Neural cell (in vitro differentiated cells): ENCODE measurements at regions not wholly inside any gene's neighbourhood (a gene's known extent, or its start where the extent isn't known, plus 50 kb on each side); places are given as distances from the start of the nearest gene placed in this dataset.

Experiments
- H2AFZ ChIP-seq: fragments of 200-600, 300-800 bp; sonication (generic), shearing (Covaris generic); 2 replicates; pipeline ENCODE4 v1.6.0; 2014; ENCODE audit warnings: low read depth, mild to moderate bottlenecking, antibody characterized with exemption, low read length, moderate library complexity
- H3F3A ChIP-seq: fragments of 200-600 bp; shearing (Covaris generic); 2 replicates; pipeline ENCODE4 v1.6.1; 2016; ENCODE audit warnings: mild to moderate bottlenecking, moderate library complexity, mixed read lengths, antibody characterized with exemption, low read length; ENCODE audit not compliant: insufficient read depth, poor library complexity, severe bottlenecking
- H3K27ac ChIP-seq: fragments of 200-600, 300-800 bp; sonication (generic), shearing (Covaris generic); 2 replicates; pipeline ENCODE4 v1.5.1; 2014; ENCODE audit warnings: mild to moderate bottlenecking, low read length, moderate library complexity
- H3K27me3 ChIP-seq: fragments of 300-800, 200-600 bp; sonication (generic), shearing (Covaris generic); 2 replicates; pipeline ENCODE4 v1.6.0; 2014; ENCODE audit warnings: mild to moderate bottlenecking, low read depth, low read length, moderate library complexity; ENCODE audit not compliant: insufficient read depth
- H3K36me3 ChIP-seq: fragments of 300-800, 200-600 bp; sonication (generic), shearing (Covaris generic); 2 replicates; pipeline ENCODE4 v1.5.1; 2014; ENCODE audit warnings: mild to moderate bottlenecking, antibody characterized with exemption, low read length, moderate library complexity; ENCODE audit not compliant: insufficient read depth
- H3K4me2 ChIP-seq: fragments of 300-800, 200-600 bp; sonication (generic), shearing (Covaris generic); 2 replicates; pipeline ENCODE4 v1.6.0; 2014; ENCODE audit warnings: mild to moderate bottlenecking, low read length
- H3K4me3 ChIP-seq: fragments of 300-800, 200-600 bp; sonication (generic), shearing (Covaris generic); 2 replicates; pipeline ENCODE4 v1.5.1; 2014; ENCODE audit warnings: mild to moderate bottlenecking, low read length, moderate library complexity
- H3K79me2 ChIP-seq: fragments of 200-600 bp; shearing (Covaris generic); replicated peaks from 2 replicates; pipeline ENCODE4 v1.6.0; 2014; ENCODE audit warnings: mild to moderate bottlenecking, low read length, moderate library complexity; ENCODE audit not compliant: insufficient read depth
- H3K9ac ChIP-seq: fragments of 300-800, 200-600 bp; sonication (generic), shearing (Covaris generic); 2 replicates; pipeline ENCODE4 v1.6.1; 2016; ENCODE audit warnings: mild to moderate bottlenecking, low read length, mixed read lengths
- H3K9me2 ChIP-seq: fragments of 200-600 bp; shearing (Covaris generic); 2 replicates; pipeline ENCODE4 v1.6.1; 2016; ENCODE audit warnings: mild to moderate bottlenecking, low read length, mixed read lengths; ENCODE audit not compliant: insufficient read depth
- H3K9me3 ChIP-seq: fragments of 200-600, 300-800 bp; sonication (generic), shearing (Covaris generic); 2 replicates; pipeline ENCODE4 v1.6.1; 2016; ENCODE audit warnings: mild to moderate bottlenecking, mixed run types, low read length, moderate library complexity, mixed read lengths
- H4K20me1 ChIP-seq: fragments of 200-600 bp; shearing (Covaris generic); 2 replicates; pipeline ENCODE4 v1.6.1; 2016; ENCODE audit warnings: mild to moderate bottlenecking, mixed run types; ENCODE audit not compliant: insufficient read depth
- CTCF ChIP-seq: fragments of 450-650 bp; IDR thresholded peaks from 2 replicates; pipeline ENCODE4 v1.5.1; 2014; ENCODE audit warnings: antibody characterized with exemption, mild to moderate bottlenecking, moderate library complexity; ENCODE audit not compliant: poor library complexity, severe bottlenecking
- EP300 ChIP-seq: fragments of 450-650 bp; conservative IDR thresholded peaks from 2 replicates; pipeline ENCODE4 v1.6.1; 2014; ENCODE audit warnings: antibody characterized with exemption, mild to moderate bottlenecking, moderate library complexity; ENCODE audit not compliant: poor library complexity, severe bottlenecking
- EZH2 ChIP-seq: fragments of 200-600, 300-800 bp; shearing (Covaris generic), sonication (generic); IDR thresholded peaks from 2 replicates; pipeline ENCODE4 v1.6.1; 2014; ENCODE audit warnings: antibody characterized with exemption, low read length, borderline replicate concordance, mild to moderate bottlenecking; ENCODE audit not compliant: insufficient read depth, poor library complexity, severe bottlenecking
- MXI1 ChIP-seq: fragments of 450-650 bp; conservative IDR thresholded peaks from 2 replicates; pipeline ENCODE4 v1.6.1; 2014; ENCODE audit warnings: antibody characterized with exemption, mild to moderate bottlenecking; ENCODE audit not compliant: poor library complexity, severe bottlenecking
- POLR2AphosphoS5 ChIP-seq: IDR thresholded peaks from 2 replicates; pipeline ENCODE4 v1.6.1; 2012
- RAD21 ChIP-seq: fragments of 450-650 bp; conservative IDR thresholded peaks from 2 replicates; pipeline ENCODE4 v1.6.1; 2014; ENCODE audit warnings: antibody characterized with exemption, mild to moderate bottlenecking, moderate library complexity
- REST ChIP-seq: IDR thresholded peaks from 2 replicates; pipeline ENCODE4 v1.6.1; 2012; ENCODE audit warnings: borderline replicate concordance
- SMC3 ChIP-seq: fragments of 450-650 bp; conservative IDR thresholded peaks from 2 replicates; pipeline ENCODE4 v1.6.1; 2014; ENCODE audit warnings: antibody characterized with exemption, mild to moderate bottlenecking, moderate library complexity; ENCODE audit not compliant: poor library complexity
- TAF1 ChIP-seq: IDR thresholded peaks from 2 replicates; pipeline ENCODE4 v1.6.1; 2012; ENCODE audit warnings: low read depth

- no peak overlapping the region for H3K9ac ChIP-seq
- H3K4me2 ChIP-seq: no peak overlapping the region
- H3K9me3 ChIP-seq: no peaks in the 10 kb centered on the region
- H3F3A ChIP-seq: no peaks in the 10 kb centered on the region
- no peak for TF ChIP-seq REST
- TF ChIP-seq EZH2: no peak
- TF ChIP-seq CTCF: no peak
- no peak for TF ChIP-seq TAF1
- TF ChIP-seq MXI1: no peak
- no peak for TF ChIP-seq RAD21
- TF ChIP-seq POLR2AphosphoS5: no peak
- no peak for TF ChIP-seq EP300
- H3K9me2 ChIP-seq: no peaks in the 10 kb centered on the region
- H4K20me1 ChIP-seq: no peaks in the 10 kb centered on the region
- no peaks in the 10 kb centered on the region for H3K79me2 ChIP-seq
- no peaks in the 10 kb centered on the region for H3K36me3 ChIP-seq
- no peak overlapping the region for H3K4me3 ChIP-seq
- no peak overlapping the region for H2AFZ ChIP-seq
- H3K27me3 ChIP-seq: no peaks in the 10 kb centered on the region
- no peak overlapping the region for H3K27ac ChIP-seq
Measured at GRCh38 chr18:44586782-44587524, 93.7 kb upstream of the SETBP1 start.

- no peaks in the 10 kb centered on the region for H3F3A ChIP-seq
- H3K4me2 ChIP-seq: no peak overlapping the region
- H3K36me3 ChIP-seq: no peaks in the 10 kb centered on the region
- H3K27ac ChIP-seq: no peak overlapping the region
- H3K9me2 ChIP-seq: no peaks in the 10 kb centered on the region
- no peaks in the 10 kb centered on the region for H4K20me1 ChIP-seq
- no peak for TF ChIP-seq EP300
- TF ChIP-seq SMC3: no peak
- TF ChIP-seq CTCF: no peak
- no peak for TF ChIP-seq TAF1
- no peak for TF ChIP-seq REST
- TF ChIP-seq RAD21: no peak
- no peak overlapping the region for H3K4me3 ChIP-seq
- H3K9me3 ChIP-seq: no peaks in the 10 kb centered on the region
- H3K27me3 ChIP-seq: no peaks in the 10 kb centered on the region
- H3K79me2 ChIP-seq: no peaks in the 10 kb centered on the region
- no peak overlapping the region for H2AFZ ChIP-seq
- no peak overlapping the region for H3K9ac ChIP-seq
Measured at GRCh38 chr18:44588508-44588907, 92.2 kb upstream of the SETBP1 start.
